ENCODE measurements at regions not wholly inside any gene's neighbourhood (a gene's known extent, or its start where the extent isn't known, plus 50 kb on each side); places are given as distances from the start of the nearest gene placed in this dataset.

- no peaks in the 10 kb centered on the region for H3K36me3 Mint-ChIP-seq
- H3K4me3 Mint-ChIP-seq, result no peak overlapping the region
- no peaks in the 10 kb centered on the region for H3K9me3 ChIP-seq (replicated peaks in 1 of 2; ENCODE audit: control insufficient read depth in 1 of 2, insufficient read depth in 1 of 2, low read length in 2 of 2)
- no peak overlapping the region for H2AFZ ChIP-seq (ENCODE audit: insufficient read depth, low read depth, low read length, poor library complexity, severe bottlenecking)
- H3K36me3 ChIP-seq (replicated peaks in 1 of 2; ENCODE audit: control insufficient read depth in 1 of 2, insufficient read depth in 2 of 2, low read length in 2 of 2), result no peaks in the 10 kb centered on the region
- no peak overlapping the region for H3K4me2 ChIP-seq (replicated peaks; ENCODE audit: extremely low read depth, low read length, poor library complexity, severe bottlenecking)
- H3K27ac Mint-ChIP-seq, result no peak overlapping the region
- WGBS (ENCODE audit: insufficient coverage), result 67% methylated on average over 3 of the region's 3 CpGs
- no peak overlapping the region for H3K4me3 ChIP-seq (replicated peaks in 1 of 3; ENCODE audit: low read depth in 2 of 3, low read length in 3 of 3)
- H3K27me3 ChIP-seq (ENCODE audit: control insufficient read depth in 2 of 2, insufficient read depth in 2 of 2, low read length in 2 of 2), result no peaks in the 10 kb centered on the region
- no peaks in the 10 kb centered on the region for H3K4me1 ChIP-seq (ENCODE audit: control insufficient read depth in 1 of 2, insufficient read depth in 2 of 2, low read length in 2 of 2)
- H3K27ac ChIP-seq (ENCODE audit: low read depth in 1 of 2, low read length in 2 of 2), result no peak overlapping the region
- no peaks in the 10 kb centered on the region for H3K4me1 Mint-ChIP-seq
- no peak for DNase-seq
- H3K9ac ChIP-seq (ENCODE audit: insufficient read depth, low read length, poor library complexity, severe bottlenecking), result no peak overlapping the region
- intact Hi-C loops (cut with micrococcal nuclease), result no loop called here
- TF ChIP-seq, protein P1, sequence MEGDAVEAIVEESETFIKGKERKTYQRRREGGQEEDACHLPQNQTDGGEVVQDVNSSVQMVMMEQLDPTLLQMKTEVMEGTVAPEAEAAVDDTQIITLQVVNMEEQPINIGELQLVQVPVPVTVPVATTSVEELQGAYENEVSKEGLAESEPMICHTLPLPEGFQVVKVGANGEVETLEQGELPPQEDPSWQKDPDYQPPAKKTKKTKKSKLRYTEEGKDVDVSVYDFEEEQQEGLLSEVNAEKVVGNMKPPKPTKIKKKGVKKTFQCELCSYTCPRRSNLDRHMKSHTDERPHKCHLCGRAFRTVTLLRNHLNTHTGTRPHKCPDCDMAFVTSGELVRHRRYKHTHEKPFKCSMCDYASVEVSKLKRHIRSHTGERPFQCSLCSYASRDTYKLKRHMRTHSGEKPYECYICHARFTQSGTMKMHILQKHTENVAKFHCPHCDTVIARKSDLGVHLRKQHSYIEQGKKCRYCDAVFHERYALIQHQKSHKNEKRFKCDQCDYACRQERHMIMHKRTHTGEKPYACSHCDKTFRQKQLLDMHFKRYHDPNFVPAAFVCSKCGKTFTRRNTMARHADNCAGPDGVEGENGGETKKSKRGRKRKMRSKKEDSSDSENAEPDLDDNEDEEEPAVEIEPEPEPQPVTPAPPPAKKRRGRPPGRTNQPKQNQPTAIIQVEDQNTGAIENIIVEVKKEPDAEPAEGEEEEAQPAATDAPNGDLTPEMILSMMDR (IDR thresholded peaks at IDR 0.05), result no peak
- H3K27me3 Mint-ChIP-seq (ENCODE audit: low read depth in 3 of 3), result no peaks in the 10 kb centered on the region
- H3K79me2 ChIP-seq (ENCODE audit: insufficient read depth, low read length), result no peaks in the 10 kb centered on the region
- H4K20me1 ChIP-seq (ENCODE audit: insufficient read depth, low read length), result no peaks in the 10 kb centered on the region
- H3K9me3 Mint-ChIP-seq, result peaks cover 0 to 8% (median 0%) of the 10 kb centered on the region in 7 donors
Measured at GRCh38 chr4:184563621-184564020, 85.6 kb downstream of the CASP3 start.

GRCh38 chr4:184558996-184559395 lies 84.6 kb upstream of the IRF2 start:
- no peaks in the 10 kb centered on the region for H4K20me1 ChIP-seq (ENCODE audit: insufficient read depth, low read length)
- no peaks in the 10 kb centered on the region for H3K4me1 ChIP-seq (ENCODE audit: control insufficient read depth in 1 of 2, insufficient read depth in 2 of 2, low read length in 2 of 2)
- Mint-ChIP-seq H3K27ac (peak overlapping the region in 1 of 7 donors; percentile 58), H3K36me3 (no peaks in the 10 kb centered on the region), H3K4me1 (no peaks in the 10 kb centered on the region), H3K4me3 (no peak overlapping the region), H3K27me3 (ENCODE audit: low read depth in 3 of 3) (no peaks in the 10 kb centered on the region), H3K9me3 (peaks cover 0 to 2% (median 0%) of the 10 kb centered on the region in 7 donors)
- H3K79me2 ChIP-seq (ENCODE audit: insufficient read depth, low read length), result no peaks in the 10 kb centered on the region
- H3K27ac ChIP-seq (ENCODE audit: low read depth in 1 of 2, low read length in 2 of 2), result no peak overlapping the region
- intact Hi-C loops (cut with micrococcal nuclease), result no loop called here
- TF ChIP-seq, protein P1 (IDR thresholded peaks at IDR 0.05), result no peak
- no peak overlapping the region for H3K4me2 ChIP-seq (replicated peaks; ENCODE audit: extremely low read depth, low read length, poor library complexity, severe bottlenecking)
- no peak for DNase-seq
- H3K9ac ChIP-seq (ENCODE audit: insufficient read depth, low read length, poor library complexity, severe bottlenecking), result no peak overlapping the region
- no peak overlapping the region for H3K4me3 ChIP-seq (replicated peaks in 1 of 3; ENCODE audit: low read depth in 2 of 3, low read length in 3 of 3)
- no peaks in the 10 kb centered on the region for H3K36me3 ChIP-seq (replicated peaks in 1 of 2; ENCODE audit: control insufficient read depth in 1 of 2, insufficient read depth in 2 of 2, low read length in 2 of 2)
- WGBS (ENCODE audit: insufficient coverage), result 67% methylated on average over 6 of the region's 7 CpGs
- H3K27me3 ChIP-seq (ENCODE audit: control insufficient read depth in 2 of 2, insufficient read depth in 2 of 2, low read length in 2 of 2), result no peaks in the 10 kb centered on the region
- no peaks in the 10 kb centered on the region for H3K9me3 ChIP-seq (replicated peaks in 1 of 2; ENCODE audit: control insufficient read depth in 1 of 2, insufficient read depth in 1 of 2, low read length in 2 of 2)
- H2AFZ ChIP-seq (ENCODE audit: insufficient read depth, low read depth, low read length, poor library complexity, severe bottlenecking), result no peak overlapping the region
